WI38 (cell line): ENCODE measurements at regions not wholly inside any gene's neighbourhood (a gene's known extent, or its start where the extent isn't known, plus 50 kb on each side); places are given as distances from the start of the nearest gene placed in this dataset.

ENCODE experiments used
- H3K4me3 ChIP-seq: 2 replicates; pipeline ENCODE4 v1.5.1; 2011; ENCODE audit warnings: low read depth, mild to moderate bottlenecking, control low read depth, low read length
- TF ChIP-seq, protein P1 (sequence below): IDR thresholded peaks from 2 replicates; pipeline ENCODE4 v1.5.1; 2012; ENCODE audit warnings: low read depth, mild to moderate bottlenecking, control low read depth, low read length

DNA sequence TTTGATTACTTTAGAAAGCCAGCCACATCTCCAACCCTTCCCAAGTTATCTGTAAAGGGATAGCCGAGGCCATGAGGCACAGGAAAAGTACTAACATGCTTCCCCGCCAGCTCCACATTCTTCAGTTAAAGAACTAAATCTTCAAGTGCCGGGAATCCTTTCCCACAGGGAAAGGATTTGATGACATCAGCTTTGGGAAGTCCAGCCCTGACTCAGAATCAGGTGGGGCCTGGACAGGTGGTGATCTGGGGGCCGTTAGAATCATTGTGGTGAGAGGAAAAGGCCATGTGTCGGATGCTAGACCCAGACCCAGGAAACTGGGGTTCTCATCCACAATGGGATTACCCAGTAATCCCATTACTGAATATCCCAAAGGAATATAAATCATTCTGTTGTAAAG lies 580.0 kb downstream of the QKI start:
- H3K4me3 ChIP-seq, result no peak overlapping the region
- TF ChIP-seq, protein P1, sequence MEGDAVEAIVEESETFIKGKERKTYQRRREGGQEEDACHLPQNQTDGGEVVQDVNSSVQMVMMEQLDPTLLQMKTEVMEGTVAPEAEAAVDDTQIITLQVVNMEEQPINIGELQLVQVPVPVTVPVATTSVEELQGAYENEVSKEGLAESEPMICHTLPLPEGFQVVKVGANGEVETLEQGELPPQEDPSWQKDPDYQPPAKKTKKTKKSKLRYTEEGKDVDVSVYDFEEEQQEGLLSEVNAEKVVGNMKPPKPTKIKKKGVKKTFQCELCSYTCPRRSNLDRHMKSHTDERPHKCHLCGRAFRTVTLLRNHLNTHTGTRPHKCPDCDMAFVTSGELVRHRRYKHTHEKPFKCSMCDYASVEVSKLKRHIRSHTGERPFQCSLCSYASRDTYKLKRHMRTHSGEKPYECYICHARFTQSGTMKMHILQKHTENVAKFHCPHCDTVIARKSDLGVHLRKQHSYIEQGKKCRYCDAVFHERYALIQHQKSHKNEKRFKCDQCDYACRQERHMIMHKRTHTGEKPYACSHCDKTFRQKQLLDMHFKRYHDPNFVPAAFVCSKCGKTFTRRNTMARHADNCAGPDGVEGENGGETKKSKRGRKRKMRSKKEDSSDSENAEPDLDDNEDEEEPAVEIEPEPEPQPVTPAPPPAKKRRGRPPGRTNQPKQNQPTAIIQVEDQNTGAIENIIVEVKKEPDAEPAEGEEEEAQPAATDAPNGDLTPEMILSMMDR, result no peak

DNA sequence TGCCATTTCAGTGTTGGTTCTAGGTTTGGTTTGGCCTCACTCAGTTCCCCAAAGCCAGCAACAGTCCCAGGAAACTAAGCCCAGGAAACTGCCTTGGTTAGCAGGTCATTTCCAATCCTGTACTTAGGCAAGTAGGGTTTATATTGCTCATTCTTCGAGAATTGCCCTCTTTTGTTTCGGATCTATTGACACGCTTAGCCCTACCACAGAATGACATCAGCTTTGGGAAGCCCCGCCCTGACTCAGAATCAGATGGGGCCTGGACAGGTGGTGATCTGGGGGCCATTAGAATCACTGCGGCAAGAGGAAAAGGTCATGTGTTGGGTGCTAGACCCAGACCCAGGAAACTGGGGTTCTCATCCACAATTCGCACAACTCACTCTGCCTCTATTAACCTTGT lies 578.2 kb downstream of the QKI start:
- H3K4me3 ChIP-seq, result no peak overlapping the region
- TF ChIP-seq, protein P1, result no peak

DNA sequence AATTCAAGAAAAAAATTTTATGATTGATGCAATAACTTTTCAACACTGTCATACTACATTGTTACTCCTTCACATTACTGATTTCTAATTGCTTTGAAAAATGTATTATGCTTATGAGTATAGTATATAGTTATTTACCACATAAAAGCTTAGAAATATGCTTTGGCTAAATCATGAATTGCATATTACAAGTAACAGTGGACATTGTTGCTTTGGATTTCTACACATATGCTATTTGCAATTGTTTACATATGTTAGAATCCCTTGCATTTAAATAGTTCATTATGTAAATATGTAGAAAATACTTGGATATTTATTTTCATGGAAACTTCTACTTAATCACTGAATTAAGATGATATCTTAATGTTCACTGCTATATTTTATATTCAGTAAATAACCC lies 577.5 kb downstream of the QKI start:
- TF ChIP-seq, protein P1, result no peak
- no peak overlapping the region for H3K4me3 ChIP-seq

DNA sequence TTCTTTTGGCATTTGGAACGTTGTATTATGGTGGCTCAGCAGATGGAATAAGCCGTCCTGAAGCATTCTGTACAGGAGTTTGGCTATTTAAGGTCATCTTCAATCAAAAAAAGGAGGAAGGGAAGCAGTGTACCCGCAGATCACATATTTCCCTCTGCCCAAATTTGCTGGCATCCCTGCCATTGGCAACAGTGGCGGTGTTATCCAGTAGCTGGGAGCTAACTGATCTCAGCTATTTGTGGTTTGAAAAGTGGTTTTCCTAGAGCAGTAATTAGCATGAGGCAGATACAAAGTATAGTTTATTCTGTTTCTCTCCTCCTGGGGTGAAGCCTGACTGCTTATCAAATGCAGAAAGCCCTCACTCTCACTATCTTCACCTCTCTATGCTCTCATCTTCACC lies 576.8 kb downstream of the QKI start:
- H3K4me3 ChIP-seq, result no peak overlapping the region
- TF ChIP-seq, protein P1, result no peak

DNA sequence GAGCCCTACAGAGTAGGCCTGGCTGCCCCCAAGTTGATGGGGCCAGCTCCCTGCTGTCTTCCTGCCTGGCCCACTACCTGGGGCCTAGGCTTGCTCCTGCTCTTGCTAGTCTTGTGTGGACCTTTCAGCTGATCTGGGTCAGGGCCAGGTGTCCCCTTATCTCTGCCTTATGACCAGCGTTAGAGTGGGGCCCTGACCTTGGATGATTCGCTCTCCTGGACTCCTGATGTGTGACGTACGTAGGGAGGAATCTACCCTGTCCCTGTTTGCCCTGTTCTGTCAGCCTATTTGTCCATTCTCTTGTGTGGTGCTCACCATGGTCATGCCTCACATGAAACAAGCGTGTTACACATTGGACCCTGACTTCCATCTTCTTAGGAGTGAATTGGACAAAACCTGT lies 571.8 kb downstream of the QKI start:
- H3K4me3 ChIP-seq, result no peak overlapping the region
- TF ChIP-seq, protein P1, result no peak

DNA sequence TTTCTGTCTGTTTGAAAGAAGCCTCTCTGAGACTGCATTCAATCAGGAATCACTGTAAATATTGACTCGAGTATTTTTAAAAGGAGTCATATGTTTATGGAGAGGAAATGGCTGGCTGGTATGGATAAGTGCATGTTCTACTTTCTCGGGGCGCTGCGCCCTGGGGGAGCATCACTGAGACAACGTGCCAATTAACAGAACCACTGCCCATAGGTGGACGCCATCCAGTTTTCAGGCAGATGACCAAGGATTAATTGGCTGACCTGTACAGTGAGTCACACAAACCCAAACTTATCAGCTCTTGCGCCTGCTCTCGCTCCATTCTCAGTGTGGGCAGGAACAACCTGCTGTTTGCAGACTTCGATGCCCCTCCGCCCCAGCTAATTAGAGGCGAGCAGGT lies 571.2 kb downstream of the QKI start:
- no peak overlapping the region for H3K4me3 ChIP-seq
- TF ChIP-seq, protein P1, result no peak

DNA sequence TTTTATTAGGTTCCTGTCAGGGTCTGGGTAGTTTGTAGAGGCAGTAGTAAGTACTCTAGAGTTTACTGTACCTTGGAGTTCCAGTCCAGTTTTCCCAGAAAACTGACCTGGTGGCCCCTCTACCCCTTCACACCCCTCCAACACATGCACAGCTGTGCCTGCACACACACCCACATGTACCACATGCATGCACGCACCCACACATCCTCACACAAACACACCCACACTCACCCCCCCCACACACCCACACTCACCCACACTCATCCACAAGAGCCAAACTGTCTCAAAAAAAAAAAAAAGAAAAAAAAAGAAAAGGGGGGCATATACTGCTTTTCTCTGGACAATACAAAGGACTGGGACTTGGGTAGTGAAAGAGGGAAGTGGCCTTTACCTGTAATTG lies 570.5 kb downstream of the QKI start:
- TF ChIP-seq, protein P1, result no peak

More for the DNA sequence above, 570.5 kb downstream of the QKI start:
- no peak overlapping the region for H3K4me3 ChIP-seq
